ENCODE measurements at regions not wholly inside any gene's neighbourhood (a gene's known extent, or its start where the extent isn't known, plus 50 kb on each side); places are given as distances from the start of the nearest gene placed in this dataset.

DNA sequence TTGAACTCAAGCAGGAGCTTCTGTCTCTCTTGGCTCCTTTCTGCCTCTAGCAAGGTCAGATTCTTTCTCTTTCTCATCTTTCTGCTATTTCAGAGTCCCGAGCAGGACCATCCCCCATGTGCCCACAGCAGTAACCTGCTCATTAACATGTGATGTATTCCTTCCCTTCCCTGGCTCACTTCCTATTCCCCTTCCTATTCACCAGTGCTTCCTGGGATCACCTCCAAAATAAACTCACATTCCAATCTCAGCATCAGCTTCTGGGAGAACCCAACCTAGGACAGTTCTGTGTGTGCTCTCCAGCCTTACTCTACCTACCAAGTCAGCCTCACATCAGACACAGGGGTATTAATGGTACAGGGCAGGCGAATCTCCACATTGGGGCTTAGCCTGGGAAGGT, 546.4 kb upstream of the SALL1 start:
- Histone ChIP-seq H3K36me3 (ENCODE audit: control insufficient read depth, insufficient read depth, low read length) (no peaks in the 10 kb centered on the region), H3K27me3 (ENCODE audit: control insufficient read depth, insufficient read depth, low read length, poor library complexity, severe bottlenecking) (no peaks in the 10 kb centered on the region), H3K4me1 (ENCODE audit: control insufficient read depth, insufficient read depth, low read length) (no peaks in the 10 kb centered on the region), H3K9me3 (ENCODE audit: control insufficient read depth, low read length) (no peaks in the 10 kb centered on the region), H3K4me3 (ENCODE audit: insufficient read depth, low read depth, low read length) (no peak overlapping the region), H3K27ac (ENCODE audit: insufficient read depth, low read depth, low read length, poor library complexity, severe bottlenecking) (no peak overlapping the region)
- WGBS, 2 experiments, result 87 to 93% methylated on average over 2 of the region's 2 CpGs

DNA sequence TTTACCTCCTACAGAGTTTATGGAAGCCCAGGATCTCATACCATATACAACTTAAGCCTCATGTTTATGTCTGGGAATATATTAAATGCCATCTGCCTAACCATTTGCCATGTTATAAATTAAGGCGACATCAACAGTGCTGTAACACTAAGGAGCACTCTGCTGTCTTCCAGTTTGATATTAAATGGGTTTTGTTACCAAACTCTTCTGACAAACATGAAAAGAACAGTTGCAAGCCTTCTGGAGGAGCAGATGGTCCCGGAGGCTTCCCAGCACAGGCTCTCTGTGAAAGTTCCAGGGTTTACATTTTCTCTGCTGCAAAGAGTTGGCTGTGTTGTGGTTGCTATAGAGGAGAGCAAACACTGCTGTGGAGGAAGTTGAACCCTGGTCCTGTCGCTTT, 545.3 kb upstream of the SALL1 start:
- Histone ChIP-seq H3K27ac (ENCODE audit: insufficient read depth, low read depth, low read length, poor library complexity, severe bottlenecking) (no peak overlapping the region), H3K36me3 (ENCODE audit: control insufficient read depth, insufficient read depth, low read length) (no peaks in the 10 kb centered on the region), H3K9me3 (ENCODE audit: control insufficient read depth, low read length) (no peaks in the 10 kb centered on the region), H3K4me1 (ENCODE audit: control insufficient read depth, insufficient read depth, low read length) (no peaks in the 10 kb centered on the region), H3K4me3 (ENCODE audit: insufficient read depth, low read depth, low read length) (no peak overlapping the region), H3K27me3 (ENCODE audit: control insufficient read depth, insufficient read depth, low read length, poor library complexity, severe bottlenecking) (no peaks in the 10 kb centered on the region)
- 90 to 93% methylated on average over 3 of the region's 3 CpGs for WGBS, 2 experiments

DNA sequence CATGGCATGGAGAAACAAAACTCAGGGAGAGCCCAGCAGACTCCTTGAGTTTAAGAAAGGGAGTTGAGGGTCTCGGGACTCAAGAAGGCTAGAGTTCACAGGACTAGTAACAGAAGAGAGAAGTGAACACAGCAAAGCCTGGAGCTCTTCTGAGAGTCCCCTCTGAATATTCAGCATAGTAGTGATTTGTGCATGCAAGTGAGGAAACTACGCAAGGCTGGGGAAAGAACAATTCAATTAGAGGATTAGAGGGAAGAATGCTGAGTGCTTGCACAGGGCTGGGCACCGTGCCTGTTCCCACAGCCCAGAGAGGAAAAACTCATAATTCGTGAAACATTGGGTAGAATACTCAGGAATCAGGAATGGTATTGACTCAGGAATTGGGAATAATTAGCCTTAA, 540.0 kb upstream of the SALL1 start:
- no peaks in the 10 kb centered on the region for H3K4me1 ChIP-seq (ENCODE audit: control insufficient read depth, insufficient read depth, low read length)
- H3K27ac ChIP-seq (ENCODE audit: insufficient read depth, low read depth, low read length, poor library complexity, severe bottlenecking), result no peak overlapping the region
- H3K36me3 ChIP-seq (ENCODE audit: control insufficient read depth, insufficient read depth, low read length), result no peaks in the 10 kb centered on the region
- H3K4me3 ChIP-seq (ENCODE audit: insufficient read depth, low read depth, low read length), result no peak overlapping the region
- H3K9me3 ChIP-seq (ENCODE audit: control insufficient read depth, low read length), result no peaks in the 10 kb centered on the region
- 93 to 94% methylated on average over 4 of the region's 4 CpGs for WGBS, 2 experiments
- H3K27me3 ChIP-seq (ENCODE audit: control insufficient read depth, insufficient read depth, low read length, poor library complexity, severe bottlenecking), result no peaks in the 10 kb centered on the region

DNA sequence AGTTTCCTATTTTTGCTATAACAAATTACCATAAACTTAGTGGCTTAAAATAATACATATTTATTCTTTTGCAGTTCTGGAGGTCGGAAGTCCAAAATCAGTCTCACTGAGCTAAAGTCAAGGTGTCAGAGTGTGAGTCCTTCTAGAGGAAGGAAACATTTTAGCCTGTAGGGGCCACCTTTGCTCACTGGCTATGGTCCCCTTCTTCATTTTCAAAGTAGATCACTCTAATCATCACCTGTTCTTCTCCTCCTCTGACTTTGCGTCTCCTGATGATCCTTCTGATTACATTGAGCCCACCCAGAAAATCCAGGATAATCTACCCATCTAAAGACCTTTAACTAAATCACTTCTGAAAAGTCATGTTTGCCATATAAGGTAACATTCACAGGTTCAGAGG, 534.4 kb upstream of the SALL1 start:
- Histone ChIP-seq H3K27me3 (ENCODE audit: control insufficient read depth, insufficient read depth, low read length, poor library complexity, severe bottlenecking) (no peaks in the 10 kb centered on the region), H3K9me3 (ENCODE audit: control insufficient read depth, low read length) (no peaks in the 10 kb centered on the region), H3K4me3 (ENCODE audit: insufficient read depth, low read depth, low read length) (no peak overlapping the region), H3K4me1 (ENCODE audit: control insufficient read depth, insufficient read depth, low read length) (no peaks in the 10 kb centered on the region), H3K36me3 (ENCODE audit: control insufficient read depth, insufficient read depth, low read length) (no peaks in the 10 kb centered on the region), H3K27ac (ENCODE audit: insufficient read depth, low read depth, low read length, poor library complexity, severe bottlenecking) (no peak overlapping the region)
- 93 to 94% methylated on average over 2 of the region's 2 CpGs for WGBS, 2 experiments

DNA sequence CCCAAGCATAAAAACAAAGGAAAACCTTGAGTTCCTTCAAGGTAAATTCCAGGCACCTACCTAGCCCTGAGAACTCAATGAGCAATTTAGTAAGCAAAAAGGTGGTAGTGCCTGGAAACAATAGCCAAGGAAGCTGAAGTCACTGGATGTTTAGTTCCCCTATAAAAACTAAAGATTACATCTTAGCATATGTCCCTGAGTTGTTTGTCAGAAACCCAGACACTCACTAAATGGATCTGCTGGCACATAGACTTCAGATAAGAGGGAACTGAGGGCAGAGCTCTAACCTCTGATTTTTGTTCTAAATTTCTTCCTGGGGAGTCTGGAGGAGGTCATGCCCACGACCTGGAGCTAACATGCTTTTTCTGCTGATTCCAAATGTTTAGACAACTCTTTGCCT, 532.8 kb upstream of the SALL1 start:
- Histone ChIP-seq H3K27me3 (ENCODE audit: control insufficient read depth, insufficient read depth, low read length, poor library complexity, severe bottlenecking) (no peaks in the 10 kb centered on the region), H3K9me3 (ENCODE audit: control insufficient read depth, low read length) (no peaks in the 10 kb centered on the region)

DNA sequence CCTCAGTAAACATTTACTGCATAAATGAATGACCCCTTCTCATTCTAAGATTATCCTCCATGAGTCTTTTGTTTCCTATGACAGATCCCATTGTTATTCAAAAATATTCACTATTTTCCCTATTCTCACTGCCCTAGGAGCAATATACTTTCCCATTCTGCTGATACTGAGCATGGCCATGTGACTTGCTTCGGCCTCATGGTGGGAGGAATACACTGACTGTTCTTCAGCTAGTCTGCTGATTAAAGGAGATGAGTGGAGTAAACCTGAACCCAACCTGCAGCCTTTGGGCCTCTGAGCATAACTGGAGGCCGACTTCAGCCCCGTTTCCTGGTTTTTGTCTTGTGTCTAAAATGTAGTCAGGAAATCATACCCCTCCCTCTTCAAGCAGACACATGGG, 531.8 kb upstream of the SALL1 start:
- 73 to 88% methylated on average over 3 of the region's 3 CpGs for WGBS, 2 experiments
- H3K9me3 ChIP-seq (ENCODE audit: control insufficient read depth, low read length), result no peaks in the 10 kb centered on the region
- no peaks in the 10 kb centered on the region for H3K4me1 ChIP-seq (ENCODE audit: control insufficient read depth, insufficient read depth, low read length)
- H3K4me3 ChIP-seq (ENCODE audit: insufficient read depth, low read depth, low read length), result no peak overlapping the region
- H3K27me3 ChIP-seq (ENCODE audit: control insufficient read depth, insufficient read depth, low read length, poor library complexity, severe bottlenecking), result no peaks in the 10 kb centered on the region
- no peak overlapping the region for H3K27ac ChIP-seq (ENCODE audit: insufficient read depth, low read depth, low read length, poor library complexity, severe bottlenecking)
- no peaks in the 10 kb centered on the region for H3K36me3 ChIP-seq (ENCODE audit: control insufficient read depth, insufficient read depth, low read length)

More for the DNA sequence above, 532.8 kb upstream of the SALL1 start:
- no peaks in the 10 kb centered on the region for H3K4me1 ChIP-seq (ENCODE audit: control insufficient read depth, insufficient read depth, low read length)
- H3K36me3 ChIP-seq (ENCODE audit: control insufficient read depth, insufficient read depth, low read length), result no peaks in the 10 kb centered on the region
- H3K4me3 ChIP-seq (ENCODE audit: insufficient read depth, low read depth, low read length), result no peak overlapping the region
- no peak overlapping the region for H3K27ac ChIP-seq (ENCODE audit: insufficient read depth, low read depth, low read length, poor library complexity, severe bottlenecking)
- 76 to 80% methylated on average over 1 of the region's 1 CpG for WGBS, 2 experiments

DNA sequence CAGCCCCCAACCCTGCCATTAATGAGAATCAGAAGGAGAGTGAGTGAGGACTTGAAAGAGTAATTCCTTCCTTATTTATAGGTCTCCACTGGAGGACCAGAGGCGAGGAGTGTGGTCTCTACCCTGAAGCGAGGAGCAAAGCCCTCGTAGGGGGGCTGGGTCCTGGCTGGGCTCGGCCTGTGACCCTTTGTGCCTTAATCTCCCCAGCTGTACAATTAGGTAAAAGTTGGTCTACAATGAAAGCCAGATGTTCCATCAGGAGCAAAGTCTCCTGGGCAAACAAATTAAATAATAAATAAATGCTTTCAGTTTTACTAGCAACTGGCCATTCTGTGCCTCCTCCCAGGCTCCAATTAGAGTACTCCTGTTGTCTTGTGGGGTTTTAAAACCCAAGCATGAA, 523.5 kb upstream of the SALL1 start:
- no peaks in the 10 kb centered on the region for H3K9me3 ChIP-seq (ENCODE audit: control insufficient read depth, low read length)
- no peaks in the 10 kb centered on the region for H3K27me3 ChIP-seq (ENCODE audit: control insufficient read depth, insufficient read depth, low read length, poor library complexity, severe bottlenecking)
- 91 to 95% methylated on average over 4 of the region's 4 CpGs for WGBS, 2 experiments
- H3K36me3 ChIP-seq (ENCODE audit: control insufficient read depth, insufficient read depth, low read length), result no peaks in the 10 kb centered on the region
- H3K4me1 ChIP-seq (ENCODE audit: control insufficient read depth, insufficient read depth, low read length), result peaks cover 6% of the 10 kb centered on the region
- H3K27ac ChIP-seq (ENCODE audit: insufficient read depth, low read depth, low read length, poor library complexity, severe bottlenecking), result no peak overlapping the region
- no peak overlapping the region for H3K4me3 ChIP-seq (ENCODE audit: insufficient read depth, low read depth, low read length)

DNA sequence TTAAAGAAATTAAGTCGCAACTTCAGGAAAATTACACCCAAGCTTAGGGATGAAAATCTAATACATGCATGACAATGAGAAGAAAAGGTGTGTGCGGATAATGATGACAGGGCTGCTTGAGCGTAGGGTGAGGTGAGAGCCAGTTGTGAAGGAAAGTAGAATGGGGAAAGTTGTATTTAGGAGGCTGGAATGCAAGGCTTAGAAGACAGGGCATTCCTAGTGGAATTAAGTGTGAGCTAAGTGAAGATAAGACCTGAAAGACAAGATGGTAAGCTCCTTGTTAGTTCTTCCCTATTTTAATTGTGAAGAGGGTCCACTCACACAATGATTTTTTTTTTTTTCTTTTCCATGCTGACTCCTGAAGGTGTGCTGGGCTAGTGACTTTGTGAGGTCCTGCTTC, 519.5 kb upstream of the SALL1 start:
- Histone ChIP-seq H3K4me3 (ENCODE audit: insufficient read depth, low read depth, low read length) (no peak overlapping the region), H3K36me3 (ENCODE audit: control insufficient read depth, insufficient read depth, low read length) (no peaks in the 10 kb centered on the region), H3K27ac (ENCODE audit: insufficient read depth, low read depth, low read length, poor library complexity, severe bottlenecking) (no peak overlapping the region), H3K27me3 (ENCODE audit: control insufficient read depth, insufficient read depth, low read length, poor library complexity, severe bottlenecking) (no peaks in the 10 kb centered on the region), H3K9me3 (ENCODE audit: control insufficient read depth, low read length) (no peaks in the 10 kb centered on the region), H3K4me1 (ENCODE audit: control insufficient read depth, insufficient read depth, low read length) (peaks cover 10% of the 10 kb centered on the region)
- 82 to 92% methylated on average over 3 of the region's 3 CpGs for WGBS, 2 experiments

DNA sequence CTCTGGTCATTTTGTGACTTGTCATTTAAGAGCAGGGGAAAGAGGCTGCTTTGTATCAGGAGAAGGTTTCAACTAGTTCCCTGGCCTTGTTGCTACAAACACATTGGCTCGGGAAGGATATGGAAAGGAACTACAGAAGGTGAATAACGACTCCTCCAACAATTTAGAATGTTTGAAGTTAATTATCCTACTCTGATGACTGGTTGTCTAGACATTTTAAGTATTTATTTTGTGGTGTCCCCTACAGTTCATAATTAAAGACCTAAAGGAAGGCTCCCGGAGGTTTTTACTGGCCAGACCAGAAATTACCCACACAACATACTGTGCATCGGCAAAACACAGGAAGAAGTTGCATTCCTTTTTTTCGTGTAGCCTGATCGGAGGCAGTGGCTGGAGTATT, 515.8 kb upstream of the SALL1 start:
- no peaks in the 10 kb centered on the region for H3K9me3 ChIP-seq (ENCODE audit: control insufficient read depth, low read length)
- WGBS, 2 experiments, result 89 to 90% methylated on average over 6 of the region's 6 CpGs
- H3K36me3 ChIP-seq (ENCODE audit: control insufficient read depth, insufficient read depth, low read length), result no peaks in the 10 kb centered on the region
- no peaks in the 10 kb centered on the region for H3K27me3 ChIP-seq (ENCODE audit: control insufficient read depth, insufficient read depth, low read length, poor library complexity, severe bottlenecking)
- H3K27ac ChIP-seq (ENCODE audit: insufficient read depth, low read depth, low read length, poor library complexity, severe bottlenecking), result no peak overlapping the region
- no peak overlapping the region for H3K4me3 ChIP-seq (ENCODE audit: insufficient read depth, low read depth, low read length)
- H3K4me1 ChIP-seq (ENCODE audit: control insufficient read depth, insufficient read depth, low read length), result peaks cover 10% of the 10 kb centered on the region

DNA sequence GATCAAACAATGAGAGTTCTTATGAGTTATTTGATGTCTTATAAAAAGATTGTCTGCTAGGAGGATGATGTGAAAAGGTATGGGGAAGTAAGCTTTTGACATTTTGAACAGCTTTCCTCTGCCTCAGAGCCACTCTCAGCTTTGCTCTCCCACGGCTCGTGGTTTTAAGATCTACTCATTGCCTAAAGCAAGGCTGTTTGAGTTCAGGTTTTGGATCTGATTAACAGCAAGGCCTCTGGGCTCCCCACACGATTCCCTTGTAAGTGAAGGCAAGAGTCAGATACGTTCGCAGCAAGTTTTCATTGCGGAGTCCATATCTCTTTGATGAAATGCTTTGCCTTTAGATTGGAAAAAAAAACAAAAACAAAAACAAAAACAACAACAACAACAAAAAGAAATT, 515.0 kb upstream of the SALL1 start:
- no peaks in the 10 kb centered on the region for H3K9me3 ChIP-seq (ENCODE audit: control insufficient read depth, low read length)
- no peaks in the 10 kb centered on the region for H3K27me3 ChIP-seq (ENCODE audit: control insufficient read depth, insufficient read depth, low read length, poor library complexity, severe bottlenecking)
- H3K4me1 ChIP-seq (ENCODE audit: control insufficient read depth, insufficient read depth, low read length), result peaks cover 10% of the 10 kb centered on the region
- H3K4me3 ChIP-seq (ENCODE audit: insufficient read depth, low read depth, low read length), result no peak overlapping the region
- no peaks in the 10 kb centered on the region for H3K36me3 ChIP-seq (ENCODE audit: control insufficient read depth, insufficient read depth, low read length)
- H3K27ac ChIP-seq (ENCODE audit: insufficient read depth, low read depth, low read length, poor library complexity, severe bottlenecking), result no peak overlapping the region
- 80 to 86% methylated on average over 6 of the region's 6 CpGs for WGBS, 2 experiments

DNA sequence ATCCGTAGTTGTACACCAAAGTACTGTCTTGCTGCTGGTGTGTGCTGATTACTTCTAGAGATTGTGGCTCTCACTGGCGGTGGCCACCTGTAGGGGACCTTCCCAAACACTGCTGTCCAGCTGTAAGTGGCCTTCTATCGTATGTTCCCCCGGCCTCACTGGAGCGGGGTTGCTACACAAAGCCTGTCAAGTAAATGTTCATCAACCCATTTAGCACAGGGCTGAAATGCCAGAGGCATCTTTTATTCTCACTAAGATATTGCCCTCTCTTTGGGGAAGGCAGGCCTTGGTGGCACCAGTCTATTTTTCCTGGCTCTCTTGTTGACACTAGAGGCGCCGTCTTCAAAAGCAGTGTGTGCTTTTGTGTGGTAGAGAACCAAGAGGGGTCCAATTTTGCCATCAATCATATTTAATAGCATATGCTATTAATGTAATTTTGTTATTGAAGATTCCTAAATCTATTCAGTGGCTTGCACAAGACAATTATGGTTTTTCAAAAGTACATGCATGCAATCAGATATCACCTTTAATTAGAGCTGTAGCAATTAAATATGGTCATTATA, 514.4 kb upstream of the SALL1 start:
- Histone ChIP-seq H3K27ac (ENCODE audit: insufficient read depth, low read depth, low read length, poor library complexity, severe bottlenecking) (no peak overlapping the region), H3K4me1 (ENCODE audit: control insufficient read depth, insufficient read depth, low read length) (peaks cover 6% of the 10 kb centered on the region), H3K27me3 (ENCODE audit: control insufficient read depth, insufficient read depth, low read length, poor library complexity, severe bottlenecking) (no peaks in the 10 kb centered on the region), H3K36me3 (ENCODE audit: control insufficient read depth, insufficient read depth, low read length) (no peaks in the 10 kb centered on the region), H3K4me3 (ENCODE audit: insufficient read depth, low read depth, low read length) (no peak overlapping the region), H3K9me3 (ENCODE audit: control insufficient read depth, low read length) (no peaks in the 10 kb centered on the region)
- 76 to 77% methylated on average over 5 to 7 of the region's 7 CpGs for WGBS, 2 experiments
